ENCODE measurements at regions not wholly inside any gene's neighbourhood (a gene's known extent, or its start where the extent isn't known, plus 50 kb on each side); places are given as distances from the start of the nearest gene placed in this dataset.

DNA sequence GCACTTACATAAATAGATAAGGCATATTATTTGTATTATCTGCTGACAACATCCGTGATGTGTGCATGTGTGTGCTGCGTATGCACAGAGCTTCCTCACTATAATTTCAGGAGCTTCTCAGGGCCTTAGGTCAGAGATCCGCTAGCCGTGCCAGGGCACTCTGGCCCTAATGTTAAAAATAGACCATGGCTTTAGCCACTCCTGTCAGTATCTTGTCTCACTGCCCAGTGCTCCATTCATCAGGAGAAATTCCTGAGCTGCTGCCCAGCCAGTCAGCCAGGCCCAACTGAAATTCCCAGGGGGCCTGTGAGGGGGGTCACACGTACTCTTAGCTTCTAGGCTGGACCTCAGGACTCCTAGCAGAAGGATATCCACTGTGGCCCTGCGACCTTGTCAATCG lies 70.0 kb upstream of the ABHD2 start:
- Histone ChIP-seq H3K4me3 (ENCODE audit: low read length) (no peak overlapping the region), H4K20me1 (ENCODE audit: insufficient read depth) (no peaks in the 10 kb centered on the region), H3F3A (ENCODE audit: insufficient read depth, low read length, poor library complexity, severe bottlenecking) (no peaks in the 10 kb centered on the region), H3K4me2 (ENCODE audit: low read length) (no peak overlapping the region), H3K27me3 (ENCODE audit: insufficient read depth, low read depth, low read length) (no peaks in the 10 kb centered on the region), H3K36me3 (ENCODE audit: insufficient read depth, low read length) (no peaks in the 10 kb centered on the region), H3K9me3 (ENCODE audit: low read length) (no peaks in the 10 kb centered on the region), H3K27ac (ENCODE audit: low read length) (no peak overlapping the region), H3K9ac (ENCODE audit: low read length) (no peak overlapping the region), H3K79me2 (replicated peaks; ENCODE audit: insufficient read depth, low read length) (no peaks in the 10 kb centered on the region), H2AFZ (ENCODE audit: low read depth, low read length) (no peak overlapping the region), H3K9me2 (ENCODE audit: insufficient read depth, low read length) (no peaks in the 10 kb centered on the region)
- no peak for TF ChIP-seq SMC3 (conservative IDR thresholded peaks at IDR 0.05; ENCODE audit: poor library complexity)
- TF ChIP-seq EP300 (conservative IDR thresholded peaks at IDR 0.05; ENCODE audit: poor library complexity, severe bottlenecking) = no peak
- TF ChIP-seq, protein P1, sequence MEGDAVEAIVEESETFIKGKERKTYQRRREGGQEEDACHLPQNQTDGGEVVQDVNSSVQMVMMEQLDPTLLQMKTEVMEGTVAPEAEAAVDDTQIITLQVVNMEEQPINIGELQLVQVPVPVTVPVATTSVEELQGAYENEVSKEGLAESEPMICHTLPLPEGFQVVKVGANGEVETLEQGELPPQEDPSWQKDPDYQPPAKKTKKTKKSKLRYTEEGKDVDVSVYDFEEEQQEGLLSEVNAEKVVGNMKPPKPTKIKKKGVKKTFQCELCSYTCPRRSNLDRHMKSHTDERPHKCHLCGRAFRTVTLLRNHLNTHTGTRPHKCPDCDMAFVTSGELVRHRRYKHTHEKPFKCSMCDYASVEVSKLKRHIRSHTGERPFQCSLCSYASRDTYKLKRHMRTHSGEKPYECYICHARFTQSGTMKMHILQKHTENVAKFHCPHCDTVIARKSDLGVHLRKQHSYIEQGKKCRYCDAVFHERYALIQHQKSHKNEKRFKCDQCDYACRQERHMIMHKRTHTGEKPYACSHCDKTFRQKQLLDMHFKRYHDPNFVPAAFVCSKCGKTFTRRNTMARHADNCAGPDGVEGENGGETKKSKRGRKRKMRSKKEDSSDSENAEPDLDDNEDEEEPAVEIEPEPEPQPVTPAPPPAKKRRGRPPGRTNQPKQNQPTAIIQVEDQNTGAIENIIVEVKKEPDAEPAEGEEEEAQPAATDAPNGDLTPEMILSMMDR (IDR thresholded peaks at IDR 0.05; ENCODE audit: poor library complexity, severe bottlenecking) = no peak
- TF ChIP-seq RAD21 (conservative IDR thresholded peaks at IDR 0.05) = no peak
- TF ChIP-seq EZH2 (IDR thresholded peaks at IDR 0.05; ENCODE audit: borderline replicate concordance, insufficient read depth, low read length, poor library complexity, severe bottlenecking) = no peak
- TF ChIP-seq, protein P2, sequence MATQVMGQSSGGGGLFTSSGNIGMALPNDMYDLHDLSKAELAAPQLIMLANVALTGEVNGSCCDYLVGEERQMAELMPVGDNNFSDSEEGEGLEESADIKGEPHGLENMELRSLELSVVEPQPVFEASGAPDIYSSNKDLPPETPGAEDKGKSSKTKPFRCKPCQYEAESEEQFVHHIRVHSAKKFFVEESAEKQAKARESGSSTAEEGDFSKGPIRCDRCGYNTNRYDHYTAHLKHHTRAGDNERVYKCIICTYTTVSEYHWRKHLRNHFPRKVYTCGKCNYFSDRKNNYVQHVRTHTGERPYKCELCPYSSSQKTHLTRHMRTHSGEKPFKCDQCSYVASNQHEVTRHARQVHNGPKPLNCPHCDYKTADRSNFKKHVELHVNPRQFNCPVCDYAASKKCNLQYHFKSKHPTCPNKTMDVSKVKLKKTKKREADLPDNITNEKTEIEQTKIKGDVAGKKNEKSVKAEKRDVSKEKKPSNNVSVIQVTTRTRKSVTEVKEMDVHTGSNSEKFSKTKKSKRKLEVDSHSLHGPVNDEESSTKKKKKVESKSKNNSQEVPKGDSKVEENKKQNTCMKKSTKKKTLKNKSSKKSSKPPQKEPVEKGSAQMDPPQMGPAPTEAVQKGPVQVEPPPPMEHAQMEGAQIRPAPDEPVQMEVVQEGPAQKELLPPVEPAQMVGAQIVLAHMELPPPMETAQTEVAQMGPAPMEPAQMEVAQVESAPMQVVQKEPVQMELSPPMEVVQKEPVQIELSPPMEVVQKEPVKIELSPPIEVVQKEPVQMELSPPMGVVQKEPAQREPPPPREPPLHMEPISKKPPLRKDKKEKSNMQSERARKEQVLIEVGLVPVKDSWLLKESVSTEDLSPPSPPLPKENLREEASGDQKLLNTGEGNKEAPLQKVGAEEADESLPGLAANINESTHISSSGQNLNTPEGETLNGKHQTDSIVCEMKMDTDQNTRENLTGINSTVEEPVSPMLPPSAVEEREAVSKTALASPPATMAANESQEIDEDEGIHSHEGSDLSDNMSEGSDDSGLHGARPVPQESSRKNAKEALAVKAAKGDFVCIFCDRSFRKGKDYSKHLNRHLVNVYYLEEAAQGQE (IDR thresholded peaks at IDR 0.05; ENCODE audit: borderline replicate concordance) = no peak

DNA sequence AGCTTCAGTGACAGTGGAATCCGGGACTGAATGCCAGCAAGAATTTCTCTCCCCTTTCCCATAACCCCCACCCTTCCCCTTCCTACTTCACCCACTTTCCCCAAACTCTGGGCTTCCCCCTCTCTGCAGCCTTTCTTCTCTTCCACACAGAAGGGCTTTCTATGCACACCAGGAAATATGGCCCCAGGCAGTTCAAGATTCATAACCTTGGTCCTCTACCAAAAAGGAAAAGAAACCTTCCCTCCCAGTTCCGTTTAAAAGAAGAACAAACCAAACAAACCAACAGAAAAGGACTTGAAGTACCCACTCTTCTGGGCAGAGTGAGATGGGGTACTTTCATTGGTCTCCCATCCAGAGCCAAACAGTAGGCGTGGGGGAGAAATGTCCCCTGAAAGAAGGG lies 68.8 kb upstream of the ABHD2 start:
- Histone ChIP-seq H3K4me2 (ENCODE audit: low read length) (no peak overlapping the region), H3K9me3 (ENCODE audit: low read length) (no peaks in the 10 kb centered on the region), H3K4me3 (ENCODE audit: low read length) (no peak overlapping the region), H3K79me2 (replicated peaks; ENCODE audit: insufficient read depth, low read length) (no peaks in the 10 kb centered on the region), H3F3A (ENCODE audit: insufficient read depth, low read length, poor library complexity, severe bottlenecking) (no peaks in the 10 kb centered on the region), H4K20me1 (ENCODE audit: insufficient read depth) (no peaks in the 10 kb centered on the region), H3K9me2 (ENCODE audit: insufficient read depth, low read length) (no peaks in the 10 kb centered on the region), H2AFZ (ENCODE audit: low read depth, low read length) (no peak overlapping the region), H3K27me3 (ENCODE audit: insufficient read depth, low read depth, low read length) (no peaks in the 10 kb centered on the region), H3K27ac (ENCODE audit: low read length) (no peak overlapping the region), H3K9ac (ENCODE audit: low read length) (no peak overlapping the region), H3K36me3 (ENCODE audit: insufficient read depth, low read length) (no peaks in the 10 kb centered on the region)
- TF ChIP-seq, protein P1 (IDR thresholded peaks at IDR 0.05; ENCODE audit: poor library complexity, severe bottlenecking) = no peak
- TF ChIP-seq TAF1 (IDR thresholded peaks at IDR 0.05; ENCODE audit: low read depth) (no peak), EP300 (conservative IDR thresholded peaks at IDR 0.05; ENCODE audit: poor library complexity, severe bottlenecking) (no peak), SMC3 (conservative IDR thresholded peaks at IDR 0.05; ENCODE audit: poor library complexity) (no peak), RAD21 (conservative IDR thresholded peaks at IDR 0.05) (no peak), MXI1 (conservative IDR thresholded peaks at IDR 0.05; ENCODE audit: poor library complexity, severe bottlenecking) (no peak), POLR2AphosphoS5 (IDR thresholded peaks at IDR 0.05) (no peak), EZH2 (IDR thresholded peaks at IDR 0.05; ENCODE audit: borderline replicate concordance, insufficient read depth, low read length, poor library complexity, severe bottlenecking) (no peak)
- TF ChIP-seq, protein P2 (IDR thresholded peaks at IDR 0.05; ENCODE audit: borderline replicate concordance) = no peak
